SKM-1 (cell line): ENCODE measurements at regions not wholly inside any gene's neighbourhood (a gene's known extent, or its start where the extent isn't known, plus 50 kb on each side); places are given as distances from the start of the nearest gene placed in this dataset.

Experiments used
- DNase-seq: peaks from one replicate; lab custom pipeline; 2025; ENCODE audit not compliant: unreplicated experiment; lab: John Stamatoyannopoulos, UW

GRCh38 chr10:29694121-29694520, 59.4 kb upstream of the SVIL start:
- DNase-seq: no peak

- no peak for DNase-seq
Observed at GRCh38 chr10:29692121-29692539, 57.4 kb upstream of the SVIL start.

GRCh38 chr10:29691564-29692072, 56.8 kb upstream of the SVIL start:
- DNase-seq: no peak

- no peak for DNase-seq
Observed at GRCh38 chr10:29689001-29689400, 54.2 kb upstream of the SVIL start.

GRCh38 chr10:29688230-29688661, 53.5 kb upstream of the SVIL start:
- no peak for DNase-seq

- peak; percentile 11 for DNase-seq
Observed at GRCh38 chr10:29687421-29688164, 52.8 kb upstream of the SVIL start.

GRCh38 chr10:29685506-29685905, 50.7 kb upstream of the SVIL start:
- no peak for DNase-seq
